Smooth muscle cell (in vitro differentiated cells): ENCODE measurements at regions not wholly inside any gene's neighbourhood (a gene's known extent, or its start where the extent isn't known, plus 50 kb on each side); places are given as distances from the start of the nearest gene placed in this dataset.

Experiments used
- DNase-seq: peaks from one replicate; lab custom pipeline; 2025; ENCODE audit not compliant: unreplicated experiment; lab: John Stamatoyannopoulos, UW
- H2AFZ ChIP-seq: fragments of 200-600 bp; sonication (generic); 2 replicates; pipeline ENCODE4 v1.6.0; 2016; ENCODE audit warnings: antibody characterized with exemption, low read depth, mild to moderate bottlenecking
- H3F3A ChIP-seq: fragments of 200-600 bp; sonication (generic); 2 replicates; pipeline ENCODE4 v1.6.0; 2017; ENCODE audit warnings: antibody characterized with exemption, low read depth
- H3K27ac ChIP-seq: fragments of 200-600 bp; sonication (generic); 2 replicates; pipeline ENCODE4 v1.5.1; 2016; ENCODE audit warnings: low read depth, mild to moderate bottlenecking
- H3K27me3 ChIP-seq: fragments of 200-600 bp; sonication (generic); 2 replicates; pipeline ENCODE4 v1.6.1; 2016; ENCODE audit warnings: low read depth, mild to moderate bottlenecking
- H3K36me3 ChIP-seq: fragments of 200-600 bp; sonication (generic); 2 replicates; pipeline ENCODE4 v1.5.1; 2016; ENCODE audit warnings: low read depth
- H3K4me1 ChIP-seq: fragments of 200-600 bp; sonication (generic); 2 replicates; pipeline ENCODE4 v1.5.1; 2016; ENCODE audit warnings: low read depth
- H3K4me2 ChIP-seq: fragments of 200-600 bp; sonication (generic); 2 replicates; pipeline ENCODE4 v1.6.0; 2016; ENCODE audit warnings: mild to moderate bottlenecking
- H3K4me3 ChIP-seq: fragments of 200-600 bp; sonication (generic); 2 replicates; pipeline ENCODE4 v1.5.1; 2016; ENCODE audit warnings: mild to moderate bottlenecking
- H3K79me2 ChIP-seq: fragments of 200-600 bp; sonication (generic); 2 replicates; pipeline ENCODE4 v1.6.0; 2016; ENCODE audit warnings: low read depth, mild to moderate bottlenecking
- H3K9ac ChIP-seq: fragments of 200-600 bp; sonication (generic); 2 replicates; pipeline ENCODE4 v1.6.0; 2016; ENCODE audit warnings: low read depth
- H3K9me3 ChIP-seq: fragments of 200-600 bp; sonication (generic); replicated peaks from 2 replicates; pipeline ENCODE4 v1.5.1; 2016; ENCODE audit warnings: low read depth
- H4K20me1 ChIP-seq: fragments of 200-600 bp; sonication (generic); 2 replicates; pipeline ENCODE4 v1.6.0; 2016; ENCODE audit warnings: low read depth
- WGBS: methylation state at CpG from one replicate; pipeline ENCODE4 v1.1.7; 2016; ENCODE audit warnings: low lambda C conversion rate; 5-methylcytosine and 5-hydroxymethylcytosine counted together
- TF ChIP-seq, protein P1 (sequence below): fragments of 200-600 bp; sonication (generic); IDR thresholded peaks from 2 replicates; pipeline ENCODE4 v1.5.1; 2017; ENCODE audit warnings: borderline replicate concordance, mild to moderate bottlenecking, antibody characterized with exemption; ENCODE audit not compliant: insufficient read depth, poor library complexity, severe bottlenecking

DNA sequence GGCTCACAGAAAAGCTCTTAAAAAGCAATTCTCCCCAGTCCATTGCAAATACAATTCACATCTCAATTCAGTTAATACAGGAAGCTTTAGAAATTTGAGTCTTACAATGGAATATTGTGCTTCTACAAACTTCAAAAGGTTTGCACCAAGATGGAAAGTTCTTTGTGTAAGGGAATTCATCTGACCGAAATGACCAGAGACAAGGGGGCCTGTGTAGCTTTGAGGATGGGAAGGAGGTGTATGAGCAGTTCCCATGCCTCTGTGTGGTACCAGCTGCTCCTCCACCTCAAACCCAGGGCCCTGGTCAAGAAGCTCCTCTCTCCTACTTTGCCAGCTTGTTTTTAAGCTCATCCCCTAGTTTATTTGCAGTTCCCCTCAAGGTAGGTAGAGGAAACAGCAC is 312.8 kb upstream of the PKDCC start:
- 81% methylated on average over 1 of the region's 1 CpG for WGBS
- peak overlapping the region; percentile 1 for H2AFZ ChIP-seq
- peak overlapping the region; percentile 37 for H3K4me2 ChIP-seq
- no peaks in the 10 kb centered on the region for H3K36me3 ChIP-seq
- no peaks in the 10 kb centered on the region for H3K9me3 ChIP-seq
- H3K4me1 ChIP-seq = peaks cover 10% of the 10 kb centered on the region
- H3F3A ChIP-seq = peaks cover 5% of the 10 kb centered on the region
- H3K79me2 ChIP-seq = no peaks in the 10 kb centered on the region
- TF ChIP-seq, protein P1, sequence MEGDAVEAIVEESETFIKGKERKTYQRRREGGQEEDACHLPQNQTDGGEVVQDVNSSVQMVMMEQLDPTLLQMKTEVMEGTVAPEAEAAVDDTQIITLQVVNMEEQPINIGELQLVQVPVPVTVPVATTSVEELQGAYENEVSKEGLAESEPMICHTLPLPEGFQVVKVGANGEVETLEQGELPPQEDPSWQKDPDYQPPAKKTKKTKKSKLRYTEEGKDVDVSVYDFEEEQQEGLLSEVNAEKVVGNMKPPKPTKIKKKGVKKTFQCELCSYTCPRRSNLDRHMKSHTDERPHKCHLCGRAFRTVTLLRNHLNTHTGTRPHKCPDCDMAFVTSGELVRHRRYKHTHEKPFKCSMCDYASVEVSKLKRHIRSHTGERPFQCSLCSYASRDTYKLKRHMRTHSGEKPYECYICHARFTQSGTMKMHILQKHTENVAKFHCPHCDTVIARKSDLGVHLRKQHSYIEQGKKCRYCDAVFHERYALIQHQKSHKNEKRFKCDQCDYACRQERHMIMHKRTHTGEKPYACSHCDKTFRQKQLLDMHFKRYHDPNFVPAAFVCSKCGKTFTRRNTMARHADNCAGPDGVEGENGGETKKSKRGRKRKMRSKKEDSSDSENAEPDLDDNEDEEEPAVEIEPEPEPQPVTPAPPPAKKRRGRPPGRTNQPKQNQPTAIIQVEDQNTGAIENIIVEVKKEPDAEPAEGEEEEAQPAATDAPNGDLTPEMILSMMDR = no peak
- H4K20me1 ChIP-seq = no peaks in the 10 kb centered on the region
- H3K27me3 ChIP-seq = no peaks in the 10 kb centered on the region
- DNase-seq = no peak
- no peak overlapping the region for H3K27ac ChIP-seq
- no peak overlapping the region for H3K9ac ChIP-seq
- no peak overlapping the region for H3K4me3 ChIP-seq

DNA sequence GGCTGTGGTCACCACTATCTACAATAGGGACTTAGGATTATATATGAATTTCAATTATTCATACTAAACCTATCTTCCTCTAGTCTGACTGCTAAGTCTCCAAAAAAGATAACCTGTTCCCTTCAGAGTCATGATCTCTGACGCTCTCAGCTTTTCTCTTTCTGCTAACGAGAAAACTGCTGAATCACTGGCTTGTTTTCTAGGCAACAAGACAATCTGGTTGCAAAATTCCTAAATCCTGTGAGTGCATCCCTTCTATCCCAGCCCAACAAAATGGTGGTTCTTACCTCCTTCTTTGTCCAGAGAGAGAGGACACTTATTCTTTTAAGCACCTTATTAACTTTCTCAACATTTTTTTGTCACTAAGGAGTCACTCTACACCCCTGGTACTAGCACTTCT is 312.3 kb upstream of the PKDCC start:
- Histone ChIP-seq H3K27ac (no peak overlapping the region), H3K36me3 (no peaks in the 10 kb centered on the region), H3K27me3 (no peaks in the 10 kb centered on the region), H2AFZ (peak overlapping the region; percentile 1), H3K79me2 (no peaks in the 10 kb centered on the region), H4K20me1 (no peaks in the 10 kb centered on the region), H3K4me2 (peak overlapping the region; percentile 37), H3K9me3 (no peaks in the 10 kb centered on the region), H3F3A (peaks cover 5% of the 10 kb centered on the region), H3K4me1 (peaks cover 10% of the 10 kb centered on the region), H3K4me3 (no peak overlapping the region), H3K9ac (no peak overlapping the region)
- 13% methylated on average over 2 of the region's 2 CpGs for WGBS
- TF ChIP-seq, protein P1 = no peak
- no peak for DNase-seq

DNA sequence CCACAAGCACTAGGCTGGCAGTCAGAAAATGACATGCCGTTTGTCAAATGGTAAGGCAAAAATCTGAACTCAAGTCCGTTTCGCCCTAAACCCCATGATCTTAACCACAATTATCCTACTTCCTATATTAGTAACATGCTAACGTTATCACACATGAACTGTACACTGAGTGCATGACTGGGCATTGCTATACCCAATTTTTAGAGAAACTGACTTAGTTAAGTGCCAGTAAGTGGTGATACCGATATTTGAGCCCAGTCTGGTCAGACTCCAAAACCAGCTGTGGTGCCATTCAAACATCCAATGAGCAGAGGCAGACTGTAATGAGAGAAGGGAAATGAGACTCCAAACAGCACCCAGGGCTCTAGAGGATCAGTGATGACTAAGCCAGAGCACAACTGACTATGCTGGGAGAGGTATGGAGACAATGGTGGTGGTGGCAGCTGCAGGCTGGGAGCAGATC is 311.7 kb upstream of the PKDCC start:
- H3K27ac ChIP-seq = no peak overlapping the region
- TF ChIP-seq, protein P1 = no peak

DNA sequence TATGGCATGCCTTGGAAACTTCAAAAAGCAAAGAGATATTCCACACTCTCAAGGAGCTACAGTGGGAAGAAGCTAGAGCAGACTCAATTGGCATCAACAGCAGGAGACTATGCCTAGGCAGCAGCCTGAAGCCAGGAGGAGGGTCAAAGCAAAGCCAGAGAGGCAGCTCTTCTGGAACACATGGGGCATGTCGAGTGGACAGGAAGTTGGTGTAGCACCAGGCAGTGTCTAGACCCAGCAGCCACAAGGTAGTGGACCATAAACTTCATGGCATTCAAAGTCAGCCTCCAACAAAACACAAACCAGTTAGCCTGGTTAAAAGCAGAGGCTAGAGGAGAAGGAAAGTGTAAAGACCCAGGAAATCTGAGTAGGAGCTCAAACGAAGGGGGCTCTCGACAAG is 311.2 kb upstream of the PKDCC start:
- no peaks in the 10 kb centered on the region for H4K20me1 ChIP-seq
- no peaks in the 10 kb centered on the region for H3K79me2 ChIP-seq
- no peaks in the 10 kb centered on the region for H3K36me3 ChIP-seq
- H3K9ac ChIP-seq = no peak overlapping the region
- no peak overlapping the region for H3K4me3 ChIP-seq
- no peak overlapping the region for H2AFZ ChIP-seq
- H3K4me2 ChIP-seq = no peak overlapping the region
- peaks cover 10% of the 10 kb centered on the region for H3K4me1 ChIP-seq
- peaks cover 5% of the 10 kb centered on the region for H3F3A ChIP-seq
- H3K27me3 ChIP-seq = no peaks in the 10 kb centered on the region
- TF ChIP-seq, protein P1 = no peak
- no peaks in the 10 kb centered on the region for H3K9me3 ChIP-seq
- no peak overlapping the region for H3K27ac ChIP-seq
- DNase-seq = no peak
- 70% methylated on average over 3 of the region's 3 CpGs for WGBS

More for the DNA sequence above, 311.7 kb upstream of the PKDCC start:
- DNase-seq = no peak
- H3K4me3 ChIP-seq = no peak overlapping the region
- peaks cover 5% of the 10 kb centered on the region for H3F3A ChIP-seq
- no peaks in the 10 kb centered on the region for H3K27me3 ChIP-seq
- H2AFZ ChIP-seq = peak overlapping the region; percentile 1
- H4K20me1 ChIP-seq = no peaks in the 10 kb centered on the region
- H3K9ac ChIP-seq = no peak overlapping the region
- H3K9me3 ChIP-seq = no peaks in the 10 kb centered on the region
- no peaks in the 10 kb centered on the region for H3K79me2 ChIP-seq
- peak overlapping the region; percentile 37 for H3K4me2 ChIP-seq
- 71% methylated on average over 5 of the region's 5 CpGs for WGBS
- H3K36me3 ChIP-seq = no peaks in the 10 kb centered on the region
- peaks cover 10% of the 10 kb centered on the region for H3K4me1 ChIP-seq
